Lower lobe of right lung (tissue), 2 donors: ENCODE measurements at regions not wholly inside any gene's neighbourhood (a gene's known extent, or its start where the extent isn't known, plus 50 kb on each side); places are given as distances from the start of the nearest gene placed in this dataset.

Experiments used
- ATAC-seq, 2 donors: fragments of 200-7000 bp; cut with Tn5 transposase; one replicate each; pipeline ENCODE4 v1.9.1; 2020 to 2022; ENCODE audit warnings: mild to moderate bottlenecking in 2 of 2, moderate library complexity in 2 of 2
- DNase-seq: peaks from one replicate; pipeline ENCODE4 v3.0.0-alpha.2; 2020
- H3K27ac ChIP-seq: fragments of 200-600 bp; one replicate; pipeline ENCODE4 v1.8.0; 2022
- H3K27me3 ChIP-seq: fragments of 200-600 bp; one replicate; pipeline ENCODE4 v1.8.0; 2022; ENCODE audit warnings: low read depth
- H3K36me3 ChIP-seq: fragments of 200-600 bp; one replicate; pipeline ENCODE4 v1.8.0; 2022; ENCODE audit warnings: mild to moderate bottlenecking
- H3K4me1 ChIP-seq: fragments of 200-600 bp; one replicate; pipeline ENCODE4 v1.8.0; 2022
- H3K4me3 ChIP-seq: fragments of 200-600 bp; one replicate; pipeline ENCODE4 v1.8.0; 2022; ENCODE audit warnings: mild to moderate bottlenecking
- H3K9me3 ChIP-seq: fragments of 200-600 bp; one replicate; pipeline ENCODE4 v1.8.0; 2022
- CTCF ChIP-seq: fragments of 200-600 bp; IDR thresholded peaks from one replicate; pipeline ENCODE4 v1.8.0; 2022; ENCODE audit warnings: antibody characterized with exemption, mild to moderate bottlenecking
- intact Hi-C: fragments of 100-400 bp; cut with DNase I; formaldehyde crosslinking; loops from one replicate; pipeline ENCODE4 v1.11.0; 2022
- donor health status: DM: no; HTN: yes; CAD: no; lungs with severe emphysema.

GRCh38 chr9:26356491-26356890 is 536.1 kb downstream of the CAAP1 start:
- Histone ChIP-seq H3K4me3 (no peak overlapping the region), H3K36me3 (no peaks in the 10 kb centered on the region), H3K9me3 (no peaks in the 10 kb centered on the region), H3K27ac (no peak overlapping the region), H3K27me3 (no peaks in the 10 kb centered on the region), H3K4me1 (no peaks in the 10 kb centered on the region)
- no peak for DNase-seq
- intact Hi-C loops, result no loop called here
- TF ChIP-seq CTCF, result no peak
- ATAC-seq, result no peak

GRCh38 chr9:26346942-26347477 is 545.6 kb downstream of the CAAP1 start:
- ATAC-seq (no peak), DNase-seq (no peak)
- no peak for TF ChIP-seq CTCF
- H3K27ac ChIP-seq, result no peak overlapping the region
- no peaks in the 10 kb centered on the region for H3K27me3 ChIP-seq
- H3K4me3 ChIP-seq, result no peak overlapping the region
- peaks cover 7% of the 10 kb centered on the region for H3K9me3 ChIP-seq
- intact Hi-C loops, result no loop called here
- no peaks in the 10 kb centered on the region for H3K4me1 ChIP-seq
- H3K36me3 ChIP-seq, result no peaks in the 10 kb centered on the region

GRCh38 chr9:26341545-26341944 is 551.1 kb downstream of the CAAP1 start:
- TF ChIP-seq CTCF, result no peak
- no peak for DNase-seq
- H3K4me3 ChIP-seq, result no peak overlapping the region
- no peak overlapping the region for H3K27ac ChIP-seq
- H3K27me3 ChIP-seq, result no peaks in the 10 kb centered on the region
- no peaks in the 10 kb centered on the region for H3K4me1 ChIP-seq
- intact Hi-C loops, result no loop called here
- peaks cover 7% of the 10 kb centered on the region for H3K9me3 ChIP-seq
- H3K36me3 ChIP-seq, result no peaks in the 10 kb centered on the region
- ATAC-seq, result no peak

GRCh38 chr9:26339796-26340195 is 552.8 kb downstream of the CAAP1 start:
- H3K27ac ChIP-seq, result no peak overlapping the region
- TF ChIP-seq CTCF, result no peak
- no peaks in the 10 kb centered on the region for H3K36me3 ChIP-seq
- no peak for DNase-seq
- H3K27me3 ChIP-seq, result no peaks in the 10 kb centered on the region
- no peak for ATAC-seq
- H3K4me3 ChIP-seq, result no peak overlapping the region
- H3K4me1 ChIP-seq, result no peaks in the 10 kb centered on the region
- intact Hi-C loops, result no loop called here
- H3K9me3 ChIP-seq, result peaks cover 7% of the 10 kb centered on the region

- no peak overlapping the region for H3K27ac ChIP-seq
Observed at GRCh38 chr9:26335116-26335515, 557.5 kb downstream of the CAAP1 start.

More at GRCh38 chr9:26335116-26335515, 557.5 kb downstream of the CAAP1 start:
- Histone ChIP-seq H3K36me3 (no peaks in the 10 kb centered on the region), H3K4me3 (no peak overlapping the region), H3K9me3 (no peaks in the 10 kb centered on the region), H3K27me3 (no peaks in the 10 kb centered on the region), H3K4me1 (no peaks in the 10 kb centered on the region)
- intact Hi-C loops, result no loop called here
- no peak for ATAC-seq
- no peak for TF ChIP-seq CTCF
- DNase-seq, result no peak
